ENCODE measurements at regions not wholly inside any gene's neighbourhood (a gene's known extent, or its start where the extent isn't known, plus 50 kb on each side); places are given as distances from the start of the nearest gene placed in this dataset.
A peak's percentile ranks its signal among the peaks of the same experiment; 100 is the strongest.

GRCh38 chr2:104378853-104379374, 475.0 kb upstream of the POU3F3 start:
- DNase-seq, result no peak
- no peak for TF ChIP-seq POLR2A (IDR thresholded peaks at IDR 0.05)
- TF ChIP-seq CTCF (IDR thresholded peaks at IDR 0.05), result no peak
- Histone ChIP-seq H3K27me3 (no peaks in the 10 kb centered on the region), H3K4me1 (no peaks in the 10 kb centered on the region), H3K27ac (no peak overlapping the region), H3K36me3 (no peaks in the 10 kb centered on the region), H3K9me3 (no peaks in the 10 kb centered on the region), H3K4me3 (peak overlapping the region in 2 of 4 donors; percentile 40 to 47)

GRCh38 chr2:104384961-104385360, 469.0 kb upstream of the POU3F3 start:
- Histone ChIP-seq H3K4me1 (no peaks in the 10 kb centered on the region), H3K27me3 (no peaks in the 10 kb centered on the region), H3K9me3 (no peaks in the 10 kb centered on the region), H3K4me3 (no peak overlapping the region), H3K36me3 (no peaks in the 10 kb centered on the region), H3K27ac (no peak overlapping the region)
- no peak for DNase-seq
- TF ChIP-seq POLR2A (IDR thresholded peaks at IDR 0.05) (no peak), CTCF (IDR thresholded peaks at IDR 0.05) (no peak)

- Histone ChIP-seq H3K9me3 (no peaks in the 10 kb centered on the region), H3K4me1 (no peaks in the 10 kb centered on the region), H3K4me3 (no peak overlapping the region), H3K27me3 (no peaks in the 10 kb centered on the region), H3K27ac (no peak overlapping the region), H3K36me3 (no peaks in the 10 kb centered on the region)
- no peak for DNase-seq
- TF ChIP-seq POLR2A (IDR thresholded peaks at IDR 0.05) (no peak), CTCF (IDR thresholded peaks at IDR 0.05) (no peak)
These were observed 468.2 kb upstream of the POU3F3 start for GRCh38 chr2:104385743-104386142.

- DNase-seq, result no peak
- no peaks in the 10 kb centered on the region for H3K9me3 ChIP-seq
- no peaks in the 10 kb centered on the region for H3K4me1 ChIP-seq
- TF ChIP-seq CTCF (IDR thresholded peaks at IDR 0.05), result no peak
- no peaks in the 10 kb centered on the region for H3K27me3 ChIP-seq
- H3K36me3 ChIP-seq, result no peaks in the 10 kb centered on the region
- no peak overlapping the region for H3K4me3 ChIP-seq
- no peak overlapping the region for H3K27ac ChIP-seq
These were observed 465.6 kb upstream of the POU3F3 start for GRCh38 chr2:104388296-104388695.

GRCh38 chr2:104402825-104403224, 451.1 kb upstream of the POU3F3 start:
- no peak for TF ChIP-seq POLR2A (IDR thresholded peaks at IDR 0.05)
- no peak for TF ChIP-seq CTCF (IDR thresholded peaks at IDR 0.05)
- Histone ChIP-seq H3K4me1 (no peaks in the 10 kb centered on the region), H3K36me3 (no peaks in the 10 kb centered on the region), H3K27ac (no peak overlapping the region), H3K9me3 (no peaks in the 10 kb centered on the region), H3K4me3 (no peak overlapping the region), H3K27me3 (no peaks in the 10 kb centered on the region)
- DNase-seq, result no peak

- TF ChIP-seq CTCF (IDR thresholded peaks at IDR 0.05), result no peak
- no peak for TF ChIP-seq POLR2A (IDR thresholded peaks at IDR 0.05)
These were observed 449.4 kb upstream of the POU3F3 start for GRCh38 chr2:104404526-104404925.

More at GRCh38 chr2:104404526-104404925, 449.4 kb upstream of the POU3F3 start:
- no peak for DNase-seq
- no peaks in the 10 kb centered on the region for H3K9me3 ChIP-seq
- H3K36me3 ChIP-seq, result no peaks in the 10 kb centered on the region
- no peaks in the 10 kb centered on the region for H3K27me3 ChIP-seq
- H3K4me3 ChIP-seq, result no peak overlapping the region
- H3K4me1 ChIP-seq, result no peaks in the 10 kb centered on the region
- H3K27ac ChIP-seq, result no peak overlapping the region

All from Peyer's patch (tissue), 4 donors.